HG03432 (cell line): ENCODE measurements at regions not wholly inside any gene's neighbourhood (a gene's known extent, or its start where the extent isn't known, plus 50 kb on each side); places are given as distances from the start of the nearest gene placed in this dataset.

Source experiments
- ATAC-seq: cut with Tn5 transposase; IDR thresholded peaks from one replicate; pipeline ENCODE4 v1.9.1; 2021; ENCODE audit warnings: mild to moderate bottlenecking, moderate library complexity; ENCODE audit not compliant: unreplicated experiment

- no peak for ATAC-seq
Observed at GRCh38 chr17:13316657-13317056, 285.1 kb downstream of the HS3ST3A1 start.

- ATAC-seq, result no peak
Observed at GRCh38 chr17:13311306-13311705, 290.4 kb downstream of the HS3ST3A1 start.

GRCh38 chr17:13310858-13311257 is 290.9 kb downstream of the HS3ST3A1 start:
- ATAC-seq, result no peak

- no peak for ATAC-seq
Observed at GRCh38 chr17:13306310-13306962, 288.6 kb upstream of the ELAC2 start.

DNA sequence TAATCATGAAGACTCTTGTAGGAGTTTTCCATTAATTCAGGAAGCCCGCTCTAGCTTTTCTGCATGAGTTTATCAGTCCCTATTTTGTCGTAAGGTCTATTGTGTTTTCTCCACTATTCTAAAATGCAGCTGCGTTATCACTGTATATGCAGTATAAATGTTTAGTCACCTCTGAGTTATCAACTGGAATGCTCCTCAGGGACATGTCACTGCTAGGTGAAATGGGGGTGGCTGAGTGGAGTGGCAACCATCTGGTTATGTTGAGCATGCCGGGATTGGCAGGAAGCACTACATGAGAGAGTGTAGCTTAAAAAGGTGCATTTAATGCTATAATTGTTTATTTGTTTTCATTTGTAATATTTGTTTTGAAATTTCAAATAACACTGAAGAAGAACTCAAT is 285.2 kb upstream of the ELAC2 start:
- no peak for ATAC-seq

DNA sequence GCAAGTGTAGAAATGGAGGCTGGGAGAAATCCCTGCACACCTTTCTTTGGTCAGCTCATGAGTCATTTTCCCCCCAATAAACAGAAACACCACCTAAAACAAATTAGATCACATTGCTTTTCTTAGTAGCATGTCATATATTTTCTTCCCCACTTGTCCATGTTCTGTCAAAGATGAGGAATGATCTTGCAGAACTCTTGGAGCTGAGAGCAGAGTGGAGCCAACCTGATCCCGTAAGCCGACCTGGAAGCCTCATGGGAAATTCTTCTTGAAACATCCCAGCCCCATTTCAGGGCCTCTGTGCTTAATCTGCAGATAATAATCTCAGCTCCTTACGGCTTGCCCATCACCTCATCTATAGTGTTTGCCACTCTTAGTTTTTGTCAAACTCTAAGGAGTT is 284.6 kb upstream of the ELAC2 start:
- ATAC-seq, result no peak

GRCh38 chr17:13297183-13297582 is 279.4 kb upstream of the ELAC2 start:
- no peak for ATAC-seq

GRCh38 chr17:13293421-13293820 is 275.6 kb upstream of the ELAC2 start:
- no peak for ATAC-seq

DNA sequence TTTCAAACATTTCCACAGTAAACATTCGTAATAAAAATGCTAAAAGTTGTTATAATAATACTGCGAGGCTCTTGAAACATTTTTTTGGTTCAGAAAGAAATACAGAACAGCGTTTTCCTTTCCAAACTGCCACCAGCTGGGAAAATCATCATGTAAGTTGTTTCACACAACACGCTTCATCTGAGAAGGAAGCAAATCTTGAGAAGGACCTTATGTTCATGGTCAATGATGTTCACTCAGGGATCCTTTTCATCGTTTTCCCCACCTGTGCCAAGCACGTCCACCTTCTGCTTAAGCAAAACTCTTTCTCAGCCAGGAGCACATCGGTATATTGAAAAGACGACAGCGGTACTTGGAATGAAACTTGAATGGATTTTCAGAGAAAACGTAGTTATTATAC is 274.5 kb upstream of the ELAC2 start:
- ATAC-seq, result no peak

DNA sequence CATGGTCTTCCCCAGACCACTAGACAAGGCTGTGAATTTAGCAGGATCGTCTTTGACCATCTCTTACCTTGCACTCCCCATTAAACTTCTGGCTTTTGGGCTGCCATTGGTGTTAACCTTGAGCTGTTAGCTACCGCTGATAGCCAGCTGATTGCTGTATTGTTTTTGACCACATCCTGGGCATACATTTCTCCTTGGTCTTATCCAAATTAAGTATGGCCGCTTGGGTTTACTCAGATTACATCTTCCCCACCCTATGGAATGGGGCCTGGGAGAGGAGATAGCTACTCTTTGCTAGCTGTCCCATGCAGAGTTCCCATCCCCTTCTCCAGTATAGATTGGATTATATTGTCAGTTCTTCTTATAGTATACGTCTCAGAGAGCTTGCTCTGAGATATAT is 270.4 kb upstream of the ELAC2 start:
- ATAC-seq, result no peak

- no peak for ATAC-seq
Observed at GRCh38 chr17:13287226-13287625, 269.4 kb upstream of the ELAC2 start.

GRCh38 chr17:13283606-13284005 is 265.8 kb upstream of the ELAC2 start:
- ATAC-seq, result no peak

DNA sequence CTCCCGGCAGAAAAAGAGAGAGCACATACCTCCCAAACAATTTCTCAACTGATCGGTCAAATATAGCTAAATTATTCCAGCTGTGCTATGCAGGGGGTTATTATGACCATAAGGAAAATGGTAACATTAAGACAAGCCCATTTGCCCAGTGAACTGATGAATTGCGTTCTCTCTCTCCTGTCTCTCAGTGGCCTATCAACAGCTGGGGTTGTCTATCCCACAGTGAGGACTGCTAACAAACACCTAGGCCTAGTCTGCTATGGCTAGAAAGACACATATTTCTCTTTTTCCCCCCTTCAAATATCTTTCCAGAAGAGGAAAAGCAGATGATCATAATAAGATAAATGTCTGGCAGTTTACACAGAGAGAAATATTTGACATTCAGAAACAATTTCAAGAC is 263.8 kb upstream of the ELAC2 start:
- ATAC-seq, result no peak

- ATAC-seq, result no peak
Observed at GRCh38 chr17:13273806-13274205, 256.0 kb upstream of the ELAC2 start.

DNA sequence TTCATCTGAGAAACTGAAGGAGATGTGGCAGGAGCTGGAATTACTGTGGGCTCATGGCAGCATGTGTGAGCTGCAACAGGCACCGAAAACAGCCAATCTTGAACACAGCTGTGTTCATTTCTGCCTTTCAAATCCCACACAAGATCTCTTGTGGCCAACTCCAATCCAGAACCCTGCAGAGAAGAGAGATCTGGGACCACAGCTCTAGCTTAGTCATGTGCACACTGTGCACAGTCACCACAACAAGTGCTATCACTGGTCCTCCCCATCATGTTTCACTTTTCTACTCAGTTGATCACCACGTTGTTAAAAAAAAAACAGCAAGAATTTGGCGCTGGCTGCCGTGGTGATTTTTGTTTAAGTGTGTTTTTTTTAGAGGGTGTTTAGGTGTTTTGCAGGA is 254.5 kb upstream of the ELAC2 start:
- ATAC-seq, result no peak

DNA sequence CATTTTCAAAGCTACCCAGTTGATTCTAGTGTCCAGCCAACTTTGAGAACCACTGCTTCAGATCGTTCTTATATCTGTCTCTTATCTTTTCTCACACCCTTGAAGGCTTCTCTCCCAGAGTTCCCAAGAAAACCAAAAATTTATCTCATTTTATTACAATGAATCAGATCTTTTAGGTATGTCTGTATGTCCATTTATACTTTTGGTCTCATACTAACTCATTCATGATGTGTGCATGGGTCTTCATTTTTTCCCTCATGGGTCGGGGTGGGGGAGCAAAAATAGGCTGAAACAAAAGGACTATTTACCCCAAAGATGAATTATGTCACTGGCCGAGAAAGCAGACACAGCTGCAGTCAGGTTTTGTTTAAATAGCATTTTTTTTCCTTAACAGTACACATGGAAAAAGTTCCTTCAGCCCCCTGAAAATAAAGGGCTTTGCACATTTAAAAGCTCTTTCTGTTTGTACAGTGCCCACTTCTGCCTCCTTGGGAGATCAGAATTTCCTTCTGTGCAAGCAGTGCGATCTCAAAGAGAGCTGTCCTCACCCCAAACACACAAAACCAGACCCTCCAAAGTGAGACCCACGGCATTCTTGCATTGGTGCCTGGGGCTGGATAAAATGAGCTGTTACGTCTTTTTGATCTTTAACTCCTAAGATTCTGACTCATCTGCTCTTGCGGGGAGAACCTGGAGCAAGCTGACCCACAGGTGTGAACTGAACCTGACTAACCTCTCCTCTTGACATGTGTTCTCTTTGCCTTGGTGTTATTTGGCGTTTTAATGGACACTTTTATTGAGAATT is 251.2 kb upstream of the ELAC2 start:
- no peak for ATAC-seq

DNA sequence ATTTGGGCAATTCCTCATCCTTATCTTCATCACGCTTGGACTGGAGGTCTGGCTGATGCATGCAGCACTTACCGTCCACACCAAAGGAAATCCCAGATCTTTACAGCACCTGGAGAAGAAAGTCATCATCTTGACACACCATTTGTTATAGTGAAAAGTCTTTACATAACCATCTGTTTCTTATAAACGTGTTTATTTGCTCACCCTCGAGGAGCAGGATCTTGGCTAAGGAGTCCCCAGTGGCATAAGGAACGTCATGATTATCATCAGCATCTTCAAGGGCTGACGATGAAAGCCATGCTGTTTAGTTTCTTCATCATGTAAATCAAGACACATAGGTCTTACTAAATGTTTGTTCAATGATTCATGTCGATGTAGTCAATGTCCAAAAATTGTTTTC is 248.8 kb upstream of the ELAC2 start:
- no peak for ATAC-seq

DNA sequence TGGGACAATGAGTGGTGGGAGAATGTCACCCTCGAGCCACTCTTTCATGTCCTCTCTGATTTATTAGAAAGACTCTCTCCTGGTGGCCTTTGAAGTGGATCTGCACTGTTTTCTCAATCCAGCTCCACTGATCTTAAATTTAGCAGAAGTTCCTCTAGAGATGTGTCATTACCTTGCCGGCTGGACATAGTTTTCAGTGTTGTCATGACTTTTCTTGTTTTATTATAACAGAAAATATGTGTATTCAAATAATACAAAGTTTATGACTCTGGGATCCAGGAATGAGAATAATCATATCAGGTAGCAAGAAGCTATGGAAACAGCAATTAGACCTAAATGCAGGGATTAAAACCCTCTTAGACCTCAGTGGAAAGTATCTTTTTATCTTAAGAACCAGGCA is 247.5 kb upstream of the ELAC2 start:
- ATAC-seq, result no peak

- ATAC-seq, result no peak
Observed at GRCh38 chr17:13263746-13264145, 245.9 kb upstream of the ELAC2 start.

DNA sequence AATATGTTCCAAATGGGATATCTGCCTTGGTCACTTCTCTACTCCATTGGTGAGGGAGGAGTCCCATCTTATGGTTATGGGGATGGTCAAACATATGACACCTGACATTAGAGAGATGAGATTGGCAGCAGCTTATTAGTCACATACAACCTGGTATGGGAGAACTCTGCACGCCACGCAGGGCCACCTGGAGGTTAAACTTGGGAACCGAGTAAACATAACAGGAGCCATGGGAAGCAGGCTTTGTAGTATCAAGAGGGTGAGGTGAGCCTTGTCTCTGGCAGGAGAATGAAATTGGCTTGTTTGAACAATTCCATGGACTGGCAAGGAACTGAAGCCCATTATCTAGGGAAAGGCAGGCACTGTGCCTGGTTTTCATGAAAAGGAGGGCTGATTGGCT is 238.7 kb upstream of the ELAC2 start:
- ATAC-seq, result no peak

GRCh38 chr17:13253733-13254410 is 236.0 kb upstream of the ELAC2 start:
- no peak for ATAC-seq

DNA sequence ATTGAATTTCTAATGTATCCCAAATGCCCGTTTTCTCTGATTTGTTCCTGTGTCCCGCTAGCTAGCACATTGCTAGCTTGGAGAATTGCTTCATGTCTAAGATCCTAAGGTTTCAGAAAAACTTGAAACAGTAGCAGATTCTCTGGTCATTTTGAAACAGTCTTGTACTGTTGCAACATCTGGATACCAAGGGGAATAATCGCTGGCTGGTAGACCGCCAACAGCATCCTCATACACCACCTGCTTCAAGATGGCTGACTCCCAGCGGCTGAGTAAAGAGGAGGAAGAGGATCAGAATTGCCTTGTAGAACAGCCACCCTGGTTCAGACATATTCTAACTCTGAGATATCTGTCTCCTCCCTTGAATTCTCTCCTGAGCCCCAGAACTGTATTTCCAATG is 226.7 kb upstream of the ELAC2 start:
- no peak for ATAC-seq
